ENCODE measurements at regions not wholly inside any gene's neighbourhood (a gene's known extent, or its start where the extent isn't known, plus 50 kb on each side); places are given as distances from the start of the nearest gene placed in this dataset.

DNA sequence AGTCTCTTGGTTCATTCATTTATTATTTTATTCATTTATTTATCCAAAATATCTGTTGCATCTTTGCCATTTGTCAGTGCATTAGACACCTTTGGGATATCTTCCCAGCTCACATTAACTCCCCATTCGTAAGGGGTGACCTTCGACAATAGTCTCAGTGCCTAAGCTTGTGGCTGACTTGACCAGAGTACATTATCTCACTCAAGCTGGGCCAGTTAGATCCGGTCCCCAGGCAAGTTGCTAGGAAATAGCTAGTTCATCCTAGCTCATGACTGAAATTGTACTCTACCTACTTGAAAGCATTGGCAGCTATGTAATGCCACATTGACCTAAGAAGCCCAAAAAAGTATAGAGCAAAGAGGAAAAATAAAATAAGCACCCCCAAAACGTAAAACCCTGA is 165.3 kb downstream of the FBXO8 start:
- H3K27me3 Mint-ChIP-seq (ENCODE audit: low read depth): peaks cover 5% of the 10 kb centered on the region
- no peak overlapping the region for H3K4me3 Mint-ChIP-seq (ENCODE audit: low read depth)
- no peaks in the 10 kb centered on the region for H3K36me3 Mint-ChIP-seq (ENCODE audit: low read depth)
- H3K4me1 Mint-ChIP-seq (ENCODE audit: low read depth): peaks cover 4% of the 10 kb centered on the region
- intact Hi-C loops (cut with micrococcal nuclease): no loop called here
- H3K9me3 Mint-ChIP-seq: no peaks in the 10 kb centered on the region
- no peak for DNase-seq (ENCODE audit: low spot score)
- H3K27ac Mint-ChIP-seq: no peak overlapping the region

DNA sequence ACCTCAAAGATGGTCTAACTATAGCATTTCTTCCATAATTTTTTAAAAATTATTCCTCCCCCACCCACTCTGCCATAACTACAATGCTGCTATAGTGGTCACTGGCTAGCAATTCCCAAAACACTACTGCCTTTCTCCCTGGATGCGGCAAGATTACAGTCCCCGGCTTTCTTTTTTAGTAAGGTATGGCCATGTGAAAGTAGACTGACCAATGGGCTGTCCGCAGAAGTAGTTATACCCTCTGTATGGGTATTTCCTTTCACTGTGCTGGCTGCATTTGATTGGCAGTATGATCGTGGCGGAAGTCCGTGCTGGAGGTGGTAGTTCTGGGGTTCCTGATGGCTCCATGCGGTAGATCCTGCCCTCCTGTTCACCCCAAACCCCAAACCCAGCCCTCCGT is 166.0 kb downstream of the FBXO8 start:
- no peak overlapping the region for H3K4me3 Mint-ChIP-seq (ENCODE audit: low read depth)

DNA sequence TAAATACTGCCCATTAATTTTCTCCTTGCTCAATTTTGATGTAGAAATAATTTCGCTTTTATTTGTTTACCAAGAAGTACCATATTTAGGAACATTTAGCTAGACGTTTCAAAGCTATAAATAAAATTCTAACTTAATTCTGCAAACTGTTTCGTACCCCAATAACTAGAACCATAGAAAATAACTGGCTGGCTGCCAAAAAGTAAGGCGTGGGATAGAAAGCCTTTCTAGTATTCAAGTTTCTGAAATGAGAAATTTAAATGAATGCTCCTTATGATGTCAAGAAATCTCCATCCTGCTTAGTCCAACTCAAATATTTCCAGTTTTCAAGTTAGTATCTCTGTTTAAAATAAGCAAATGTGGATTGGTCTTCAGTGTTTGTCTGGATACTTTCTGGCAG is 167.4 kb downstream of the FBXO8 start:
- Mint-ChIP-seq H3K4me3 (ENCODE audit: low read depth) (no peak overlapping the region), H3K27ac (no peak overlapping the region), H3K9me3 (no peaks in the 10 kb centered on the region), H3K27me3 (ENCODE audit: low read depth) (peaks cover 5% of the 10 kb centered on the region), H3K36me3 (ENCODE audit: low read depth) (no peaks in the 10 kb centered on the region), H3K4me1 (ENCODE audit: low read depth) (peaks cover 4% of the 10 kb centered on the region)
- no peak for DNase-seq (ENCODE audit: low spot score)
- intact Hi-C loops (cut with micrococcal nuclease): no loop called here

More for the DNA sequence above, 166.0 kb downstream of the FBXO8 start:
- Mint-ChIP-seq H3K27ac (no peak overlapping the region), H3K36me3 (ENCODE audit: low read depth) (no peaks in the 10 kb centered on the region), H3K27me3 (ENCODE audit: low read depth) (peaks cover 5% of the 10 kb centered on the region), H3K4me1 (ENCODE audit: low read depth) (peaks cover 4% of the 10 kb centered on the region), H3K9me3 (no peaks in the 10 kb centered on the region)
- DNase-seq (ENCODE audit: low spot score): no peak
- intact Hi-C loops (cut with micrococcal nuclease): no loop called here

DNA sequence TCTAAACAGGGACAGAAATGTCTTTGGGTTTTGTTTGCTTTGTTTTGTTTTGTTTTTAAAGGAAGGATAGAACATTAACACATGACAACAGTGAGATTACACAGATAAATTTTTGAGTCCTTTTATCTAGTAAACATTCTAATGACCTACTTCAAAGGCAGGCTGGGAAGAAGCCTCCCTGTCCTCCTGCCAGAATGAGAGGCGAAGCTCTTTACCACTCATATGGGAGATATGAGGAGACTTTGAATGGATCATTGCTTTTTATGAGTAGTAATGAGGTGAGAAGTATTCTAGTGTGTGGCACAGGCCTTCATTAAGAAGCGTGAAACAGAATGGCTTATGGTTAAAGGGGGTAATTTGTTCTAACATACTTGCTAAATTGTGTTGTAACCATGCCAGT is 172.0 kb downstream of the FBXO8 start:
- Mint-ChIP-seq H3K4me3 (ENCODE audit: low read depth) (no peak overlapping the region), H3K27me3 (ENCODE audit: low read depth) (peaks cover 12% of the 10 kb centered on the region), H3K4me1 (ENCODE audit: low read depth) (no peaks in the 10 kb centered on the region), H3K27ac (no peak overlapping the region), H3K36me3 (ENCODE audit: low read depth) (no peaks in the 10 kb centered on the region), H3K9me3 (no peaks in the 10 kb centered on the region)
- intact Hi-C loops (cut with micrococcal nuclease): no loop called here
- no peak for DNase-seq (ENCODE audit: low spot score)

DNA sequence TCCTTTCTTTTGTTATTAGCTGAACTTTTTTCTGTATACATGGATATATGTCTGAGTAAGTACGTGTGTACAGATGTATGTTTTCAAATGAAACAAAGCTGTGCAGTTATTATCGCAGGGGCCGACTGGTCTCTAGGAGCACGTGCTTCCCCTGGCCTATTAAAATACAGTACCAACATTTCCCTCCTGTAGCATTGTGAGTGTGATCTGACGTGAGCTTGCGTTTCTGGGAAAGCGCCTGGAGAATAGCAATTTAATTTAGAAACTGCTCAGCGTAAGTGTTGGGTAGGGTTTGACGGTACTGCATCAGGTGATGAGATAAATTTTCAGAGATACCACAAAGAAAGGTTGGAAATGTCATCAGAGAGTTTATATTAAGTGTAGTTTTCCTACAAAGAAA is 173.3 kb downstream of the FBXO8 start:
- intact Hi-C loops (cut with micrococcal nuclease): no loop called here
- Mint-ChIP-seq H3K9me3 (no peaks in the 10 kb centered on the region), H3K4me3 (ENCODE audit: low read depth) (no peak overlapping the region), H3K36me3 (ENCODE audit: low read depth) (no peaks in the 10 kb centered on the region), H3K4me1 (ENCODE audit: low read depth) (no peaks in the 10 kb centered on the region), H3K27me3 (ENCODE audit: low read depth) (peaks cover 12% of the 10 kb centered on the region), H3K27ac (no peak overlapping the region)
- no peak for DNase-seq (ENCODE audit: low spot score)

DNA sequence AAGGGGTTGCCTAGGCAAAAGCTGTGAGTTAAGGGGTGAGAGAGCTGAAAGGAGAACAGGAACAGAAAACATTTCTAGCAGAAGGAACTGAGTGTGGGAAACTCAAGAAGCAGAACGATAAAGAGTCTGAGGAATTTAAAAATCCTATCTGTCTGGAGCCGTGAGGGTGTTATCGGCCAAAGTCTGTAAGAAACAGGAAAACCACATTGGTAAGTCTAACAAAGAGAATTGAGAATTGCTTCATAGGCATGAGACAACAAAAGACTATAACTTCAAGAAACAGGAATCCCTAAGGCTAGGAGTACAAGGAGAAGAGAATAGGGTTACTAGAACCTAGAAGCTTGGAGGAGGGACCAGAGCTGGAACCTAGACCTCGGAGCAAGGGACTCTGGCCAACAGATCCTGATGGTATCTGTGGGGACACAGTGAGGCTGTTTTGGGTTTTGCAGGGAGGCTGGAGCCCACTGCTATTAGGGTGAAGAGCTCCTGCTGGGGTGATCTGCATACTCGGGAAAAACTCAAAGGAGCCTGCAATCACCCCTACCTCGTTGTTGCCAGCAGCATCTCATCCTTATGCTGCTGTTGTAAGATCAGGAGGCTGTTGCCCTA is 175.6 kb downstream of the FBXO8 start:
- no peaks in the 10 kb centered on the region for H3K4me1 Mint-ChIP-seq (ENCODE audit: low read depth)
- peaks cover 12% of the 10 kb centered on the region for H3K27me3 Mint-ChIP-seq (ENCODE audit: low read depth)
- H3K4me3 Mint-ChIP-seq (ENCODE audit: low read depth): no peak overlapping the region
- no peaks in the 10 kb centered on the region for H3K9me3 Mint-ChIP-seq
- intact Hi-C loops (cut with micrococcal nuclease): no loop called here
- DNase-seq (ENCODE audit: low spot score): no peak
- no peaks in the 10 kb centered on the region for H3K36me3 Mint-ChIP-seq (ENCODE audit: low read depth)
- H3K27ac Mint-ChIP-seq: no peak overlapping the region

DNA sequence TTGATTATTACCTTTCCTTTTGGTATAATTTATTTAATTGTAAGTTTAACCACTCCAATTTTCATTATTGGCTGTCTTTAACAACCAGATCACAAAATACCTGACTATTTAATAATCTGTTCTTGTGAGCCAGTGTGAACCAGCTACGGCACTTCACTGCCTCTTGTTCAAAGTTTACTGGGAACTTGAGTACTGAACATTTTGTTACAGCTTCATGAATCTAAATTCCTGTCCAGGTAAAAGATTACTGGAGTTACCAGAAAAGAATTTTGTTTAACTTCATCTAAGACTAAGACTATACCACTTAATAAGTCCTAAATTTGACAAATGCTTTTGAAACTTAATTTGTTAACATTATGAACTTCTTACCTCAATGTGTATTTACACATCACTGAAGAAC is 178.3 kb downstream of the FBXO8 start:
- Mint-ChIP-seq H3K36me3 (ENCODE audit: low read depth) (no peaks in the 10 kb centered on the region), H3K4me1 (ENCODE audit: low read depth) (no peaks in the 10 kb centered on the region), H3K27me3 (ENCODE audit: low read depth) (peaks cover 12% of the 10 kb centered on the region), H3K27ac (no peak overlapping the region), H3K4me3 (ENCODE audit: low read depth) (no peak overlapping the region), H3K9me3 (no peaks in the 10 kb centered on the region)
- no peak for DNase-seq (ENCODE audit: low spot score)
- intact Hi-C loops (cut with micrococcal nuclease): no loop called here

DNA sequence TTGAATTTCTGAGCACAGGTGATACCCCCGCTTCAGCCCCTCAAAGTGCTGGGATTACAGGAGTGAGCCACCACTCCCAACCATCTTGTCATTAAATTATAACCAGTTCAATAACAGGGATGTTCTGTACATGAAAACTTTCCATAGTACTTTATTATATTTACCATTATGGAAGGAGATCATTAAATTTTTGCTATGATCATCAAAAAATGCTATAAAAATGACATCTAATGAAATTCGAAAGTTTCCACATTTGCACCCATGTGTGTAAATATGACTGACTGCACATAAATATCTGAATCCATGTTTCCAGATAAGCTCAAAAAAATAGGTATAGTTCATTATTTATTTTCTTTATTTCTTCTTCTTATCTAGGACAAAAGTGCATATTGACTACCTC is 182.6 kb downstream of the FBXO8 start:
- no peak overlapping the region for H3K4me3 Mint-ChIP-seq (ENCODE audit: low read depth)
- H3K4me1 Mint-ChIP-seq (ENCODE audit: low read depth): no peaks in the 10 kb centered on the region
- H3K9me3 Mint-ChIP-seq: no peaks in the 10 kb centered on the region
- H3K27ac Mint-ChIP-seq: no peak overlapping the region
- intact Hi-C loops (cut with micrococcal nuclease): no loop called here
- H3K27me3 Mint-ChIP-seq (ENCODE audit: low read depth): no peaks in the 10 kb centered on the region
- no peaks in the 10 kb centered on the region for H3K36me3 Mint-ChIP-seq (ENCODE audit: low read depth)
- no peak for DNase-seq (ENCODE audit: low spot score)

DNA sequence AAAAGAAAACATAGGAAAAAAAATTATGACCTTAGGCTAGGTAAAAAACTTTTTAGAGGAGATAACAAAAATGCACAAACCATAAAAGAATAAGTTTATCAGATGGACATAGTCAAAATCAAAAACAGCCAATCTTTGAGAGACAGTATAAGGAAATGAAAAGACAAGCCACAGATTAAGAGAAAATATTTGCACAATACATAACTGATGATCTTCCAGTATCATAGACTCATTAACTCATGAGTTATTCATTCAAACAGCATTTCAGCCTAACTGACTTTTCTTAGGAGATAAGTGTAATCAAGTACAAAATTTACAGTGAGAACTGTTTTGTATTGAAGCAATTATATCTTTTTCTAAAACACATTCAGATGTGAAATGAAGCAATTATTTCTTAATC is 183.8 kb downstream of the FBXO8 start:
- DNase-seq (ENCODE audit: low spot score): no peak
- Mint-ChIP-seq H3K27me3 (ENCODE audit: low read depth) (no peaks in the 10 kb centered on the region), H3K36me3 (ENCODE audit: low read depth) (no peaks in the 10 kb centered on the region), H3K9me3 (no peaks in the 10 kb centered on the region), H3K4me3 (ENCODE audit: low read depth) (no peak overlapping the region), H3K27ac (no peak overlapping the region), H3K4me1 (ENCODE audit: low read depth) (no peaks in the 10 kb centered on the region)
- intact Hi-C loops (cut with micrococcal nuclease): no loop called here

DNA sequence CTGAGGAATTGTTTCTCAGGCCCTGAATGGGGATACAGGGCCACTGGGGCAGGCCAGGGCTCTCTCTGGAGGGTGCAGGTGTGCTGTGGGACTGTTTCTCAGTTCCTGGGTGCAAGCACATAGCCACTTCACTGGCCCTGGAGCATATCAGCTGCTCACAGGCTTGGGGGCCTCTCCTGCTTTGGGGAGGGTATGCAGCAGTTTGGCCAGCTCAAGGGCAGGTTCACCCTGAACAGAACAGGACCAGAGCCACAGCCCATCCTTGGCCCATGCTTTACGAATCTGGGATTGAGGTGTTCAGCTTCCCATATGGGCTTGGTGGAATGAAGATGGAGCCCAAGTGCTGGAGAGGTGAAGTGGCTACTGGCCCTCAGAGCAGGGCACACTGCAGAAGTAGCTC is 186.5 kb downstream of the FBXO8 start:
- no peaks in the 10 kb centered on the region for H3K27me3 Mint-ChIP-seq (ENCODE audit: low read depth)
- no peak overlapping the region for H3K27ac Mint-ChIP-seq
- H3K9me3 Mint-ChIP-seq: no peaks in the 10 kb centered on the region
- no peaks in the 10 kb centered on the region for H3K36me3 Mint-ChIP-seq (ENCODE audit: low read depth)
- intact Hi-C loops (cut with micrococcal nuclease): no loop called here
- DNase-seq (ENCODE audit: low spot score): no peak
- H3K4me3 Mint-ChIP-seq (ENCODE audit: low read depth): no peak overlapping the region
- H3K4me1 Mint-ChIP-seq (ENCODE audit: low read depth): no peaks in the 10 kb centered on the region

DNA sequence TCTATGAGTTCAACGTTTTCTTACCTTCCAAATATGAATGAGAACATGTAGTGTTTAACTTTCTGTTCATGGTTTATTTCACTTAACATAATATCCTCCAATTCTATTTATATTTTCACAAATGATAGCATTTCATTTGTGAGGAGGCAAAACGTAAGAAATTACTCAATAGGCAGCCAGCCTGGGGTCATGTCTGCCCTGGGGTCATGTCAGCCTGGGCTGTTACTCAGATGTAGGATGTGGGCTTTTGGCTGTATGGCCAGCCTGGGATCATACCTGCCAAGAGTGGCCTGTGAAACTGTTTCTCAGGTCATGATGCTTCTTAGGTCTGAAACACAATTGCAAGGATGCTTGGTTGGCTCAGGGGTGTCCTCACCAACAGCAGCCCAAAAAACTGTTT is 187.0 kb downstream of the FBXO8 start:
- Mint-ChIP-seq H3K36me3 (ENCODE audit: low read depth) (no peaks in the 10 kb centered on the region), H3K4me1 (ENCODE audit: low read depth) (no peaks in the 10 kb centered on the region), H3K4me3 (ENCODE audit: low read depth) (no peak overlapping the region), H3K27ac (no peak overlapping the region), H3K9me3 (no peaks in the 10 kb centered on the region), H3K27me3 (ENCODE audit: low read depth) (no peaks in the 10 kb centered on the region)
- DNase-seq (ENCODE audit: low spot score): no peak
- intact Hi-C loops (cut with micrococcal nuclease): no loop called here

DNA sequence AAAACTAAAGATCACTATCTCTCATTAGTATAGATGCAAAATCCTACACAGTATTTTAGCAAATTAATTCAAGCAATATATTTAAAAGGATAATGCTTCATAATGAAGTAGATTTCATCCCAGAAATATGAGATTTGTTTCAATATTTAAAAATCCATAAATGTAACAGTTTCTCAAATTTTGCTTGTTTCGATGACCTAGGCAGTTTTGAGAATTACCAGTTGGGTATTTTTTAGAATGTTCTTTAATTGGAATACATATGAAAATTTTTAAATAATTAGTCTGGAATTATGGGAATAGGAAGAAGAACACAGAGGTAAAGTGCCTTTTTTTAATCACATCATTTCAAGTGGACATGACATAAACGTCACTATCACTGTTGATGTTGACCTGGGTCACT is 192.3 kb downstream of the FBXO8 start:
- H3K36me3 Mint-ChIP-seq (ENCODE audit: low read depth): no peaks in the 10 kb centered on the region
- peaks cover 3% of the 10 kb centered on the region for H3K27me3 Mint-ChIP-seq (ENCODE audit: low read depth)
- intact Hi-C loops (cut with micrococcal nuclease): no loop called here
- H3K4me1 Mint-ChIP-seq (ENCODE audit: low read depth): no peaks in the 10 kb centered on the region
- no peak overlapping the region for H3K27ac Mint-ChIP-seq
- DNase-seq (ENCODE audit: low spot score): no peak
- H3K9me3 Mint-ChIP-seq: no peaks in the 10 kb centered on the region
- H3K4me3 Mint-ChIP-seq (ENCODE audit: low read depth): no peak overlapping the region

DNA sequence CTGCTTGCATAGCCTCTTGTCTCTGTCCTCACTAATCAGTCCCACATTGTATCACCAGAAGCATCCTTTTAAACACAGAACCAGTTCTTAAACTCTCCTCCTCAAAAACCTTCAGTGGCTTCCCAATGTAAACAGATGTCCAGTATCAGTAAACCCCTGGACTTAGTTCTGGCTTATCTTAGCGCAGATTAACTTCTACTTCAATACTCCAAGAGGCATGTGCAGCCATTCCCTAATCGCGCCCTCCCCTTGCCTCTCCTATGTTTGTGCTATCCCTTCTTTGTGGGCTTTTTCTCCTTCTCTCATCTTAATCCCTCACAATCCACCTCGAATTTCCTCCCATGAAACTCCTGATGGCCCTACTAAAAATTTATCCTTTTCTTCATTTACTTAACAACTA is 193.8 kb downstream of the FBXO8 start:
- intact Hi-C loops (cut with micrococcal nuclease): no loop called here
- no peaks in the 10 kb centered on the region for H3K9me3 Mint-ChIP-seq
- H3K36me3 Mint-ChIP-seq (ENCODE audit: low read depth): no peaks in the 10 kb centered on the region
- H3K27me3 Mint-ChIP-seq (ENCODE audit: low read depth): peaks cover 3% of the 10 kb centered on the region
- H3K4me3 Mint-ChIP-seq (ENCODE audit: low read depth): no peak overlapping the region
- DNase-seq (ENCODE audit: low spot score): no peak
- H3K27ac Mint-ChIP-seq: no peak overlapping the region
- H3K4me1 Mint-ChIP-seq (ENCODE audit: low read depth): no peaks in the 10 kb centered on the region

DNA sequence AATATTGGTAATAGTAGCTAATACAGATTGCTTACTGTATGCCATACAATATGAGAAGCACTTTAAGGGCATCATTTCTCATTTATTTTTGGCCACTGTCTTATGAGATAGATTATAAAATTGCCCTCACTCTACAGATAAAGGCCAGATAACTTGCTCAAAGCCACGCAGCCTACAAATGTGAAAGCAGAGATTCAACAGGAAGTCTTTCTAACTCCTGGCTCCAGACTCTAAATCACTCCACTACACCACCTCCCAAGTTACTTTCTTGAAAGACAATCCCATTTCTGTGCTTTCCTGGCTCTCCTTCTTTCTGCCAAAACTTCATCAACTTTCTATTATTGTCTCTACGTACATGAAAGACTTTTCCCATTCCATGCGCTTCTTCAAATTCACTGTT is 194.7 kb downstream of the FBXO8 start:
- Mint-ChIP-seq H3K27ac (no peak overlapping the region), H3K9me3 (no peaks in the 10 kb centered on the region), H3K4me1 (ENCODE audit: low read depth) (no peaks in the 10 kb centered on the region), H3K27me3 (ENCODE audit: low read depth) (peaks cover 3% of the 10 kb centered on the region), H3K36me3 (ENCODE audit: low read depth) (no peaks in the 10 kb centered on the region), H3K4me3 (ENCODE audit: low read depth) (no peak overlapping the region)
- intact Hi-C loops (cut with micrococcal nuclease): no loop called here
- no peak for DNase-seq (ENCODE audit: low spot score)
